ENCODE measurements at regions not wholly inside any gene's neighbourhood (a gene's known extent, or its start where the extent isn't known, plus 50 kb on each side); places are given as distances from the start of the nearest gene placed in this dataset.

- no peak overlapping the region for H3K9ac ChIP-seq (ENCODE audit: control insufficient read depth, insufficient read depth, low read length)
- intact Hi-C loops (cut with micrococcal nuclease; ENCODE audit: unreplicated experiment) = no loop called here
- H4K20me1 ChIP-seq (ENCODE audit: control insufficient read depth, insufficient read depth) = no peaks in the 10 kb centered on the region
- BruUV-seq (replicated peaks) = no TSS peak
- ChIA-PET RAD21 (ENCODE audit: unreplicated experiment) (interaction anchor here (1.4 kb wide), 1 partner anchor 116 kb away, joined by 4 read pairs; no protein-coding TSS in a partner anchor), CTCF (interaction anchor here (0.7 kb wide), 1 partner anchor 24 kb away, joined by 3 read pairs; no protein-coding TSS in a partner anchor), POLR2A (no interaction called here), SMC1A (ENCODE audit: uncharacterized antibody, unreplicated experiment) (interaction anchor here (0.6 to 2.1 kb wide), 7 partner anchors 9 to 148 kb away, joined by 3 to 6 read pairs (median 4); no protein-coding TSS in a partner anchor)
- no peaks in the 10 kb centered on the region for H3K79me2 ChIP-seq (ENCODE audit: control insufficient read depth, insufficient read depth, low read length)
- FAIRE-seq (no peak), DNase-seq (ENCODE audit: low read depth, low spot score) (no peak), ATAC-seq (no peak)
- no peak overlapping the region for H2AFZ ChIP-seq (ENCODE audit: control insufficient read depth, low read depth, low read length)
- H3K27ac ChIP-seq (ENCODE audit: control insufficient read depth, insufficient read depth) = no peak overlapping the region
- in situ Hi-C loops (cut with MboI) = no loop called here
- H3K4me2 ChIP-seq (ENCODE audit: control insufficient read depth, insufficient read depth) = no peak overlapping the region
- no peaks in the 10 kb centered on the region for H3K4me1 ChIP-seq (ENCODE audit: control insufficient read depth, insufficient read depth, low read length)
- TF ChIP-seq SMARCA5 (IDR thresholded peaks at IDR 0.05) = no peak
- no peak for TF ChIP-seq HSF1 (IDR thresholded peaks at IDR 0.05; ENCODE audit: low read depth, low read length)
- TF ChIP-seq KDM1A (IDR thresholded peaks at IDR 0.05; ENCODE audit: borderline replicate concordance) = no peak
- no peak for TF ChIP-seq YBX1 (IDR thresholded peaks at IDR 0.05)
- no peak for TF ChIP-seq ZNF217 (IDR thresholded peaks at IDR 0.05)
- no peak for TF ChIP-seq POLR2A (IDR thresholded peaks at IDR 0.05; ENCODE audit: low read depth, low read length)
- no peak for TF ChIP-seq NFYB (IDR thresholded peaks at IDR 0.05; ENCODE audit: insufficient read depth, low read depth, low read length)
- no peak for TF ChIP-seq CUX1 (IDR thresholded peaks at IDR 0.05; ENCODE audit: insufficient replicate concordance, low read depth, low read length)
- no peak for TF ChIP-seq ZBTB33 (IDR thresholded peaks at IDR 0.05)
- no peak for TF ChIP-seq IRF5 (IDR thresholded peaks at IDR 0.05; ENCODE audit: borderline replicate concordance)
- TF ChIP-seq ZNF207 (IDR thresholded peaks at IDR 0.05; ENCODE audit: borderline replicate concordance) = no peak
- no peak overlapping the region for H3K4me3 ChIP-seq
- no peaks in the 10 kb centered on the region for H3K27me3 ChIP-seq (replicated peaks in 1 of 2; ENCODE audit: control insufficient read depth in 2 of 2, insufficient read depth in 2 of 2, low read length in 1 of 2)
- WGBS (ENCODE audit: insufficient coverage, insufficient replicate concordance, low lambda C conversion rate, missing lambda C conversion rate) = 0% methylated on average over 1 of the region's 1 CpG
- no peaks in the 10 kb centered on the region for H3K36me3 ChIP-seq (ENCODE audit: control insufficient read depth in 2 of 2, insufficient read depth in 2 of 2, low read length in 1 of 2)
- no peaks in the 10 kb centered on the region for H3K9me3 ChIP-seq (replicated peaks; ENCODE audit: control insufficient read depth, insufficient read depth, low read length)
Observed at GRCh38 chr3:147956615-147957014, 547.5 kb downstream of the ZIC1 start.
